ENCODE measurements at regions not wholly inside any gene's neighbourhood (a gene's known extent, or its start where the extent isn't known, plus 50 kb on each side); places are given as distances from the start of the nearest gene placed in this dataset.
"Not testable (repeated sequence)": the region's sequence is repeated elsewhere in the genome, so short reads cannot be mapped to it uniquely, and the experiment has no call there.

DNA sequence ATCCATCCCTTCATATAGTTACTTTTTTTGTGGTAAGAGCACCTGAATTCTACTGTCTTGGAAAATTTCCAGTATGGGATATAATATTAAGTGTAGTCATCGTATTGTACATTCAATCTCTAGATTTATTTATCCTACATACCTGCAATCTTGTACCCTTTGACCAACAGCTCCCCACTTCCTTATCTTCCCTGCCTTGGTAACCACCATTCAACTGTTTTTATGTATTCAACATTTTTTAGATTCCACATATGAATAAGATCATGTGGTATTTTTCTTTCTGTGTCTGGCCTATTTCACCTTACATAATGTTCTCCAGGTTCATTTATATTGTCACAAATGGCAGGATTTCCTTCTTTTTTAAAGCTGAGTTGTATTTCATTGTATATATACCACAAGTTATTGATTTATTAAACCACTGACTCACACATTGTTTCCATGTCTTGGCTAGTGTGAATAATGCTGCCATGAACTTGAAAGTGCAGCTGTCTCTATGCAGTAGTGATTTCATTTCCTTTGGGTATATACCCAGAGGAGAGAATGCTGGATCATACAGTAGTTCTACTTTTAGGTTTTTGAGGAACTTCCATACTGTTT, 572.5 kb downstream of the MAGEB5 start:
- no peaks in the 10 kb centered on the region for H3K27me3 ChIP-seq (ENCODE audit: insufficient read depth, low read length)
- no peak overlapping the region for H2AFZ ChIP-seq (ENCODE audit: low read depth, low read length)

DNA sequence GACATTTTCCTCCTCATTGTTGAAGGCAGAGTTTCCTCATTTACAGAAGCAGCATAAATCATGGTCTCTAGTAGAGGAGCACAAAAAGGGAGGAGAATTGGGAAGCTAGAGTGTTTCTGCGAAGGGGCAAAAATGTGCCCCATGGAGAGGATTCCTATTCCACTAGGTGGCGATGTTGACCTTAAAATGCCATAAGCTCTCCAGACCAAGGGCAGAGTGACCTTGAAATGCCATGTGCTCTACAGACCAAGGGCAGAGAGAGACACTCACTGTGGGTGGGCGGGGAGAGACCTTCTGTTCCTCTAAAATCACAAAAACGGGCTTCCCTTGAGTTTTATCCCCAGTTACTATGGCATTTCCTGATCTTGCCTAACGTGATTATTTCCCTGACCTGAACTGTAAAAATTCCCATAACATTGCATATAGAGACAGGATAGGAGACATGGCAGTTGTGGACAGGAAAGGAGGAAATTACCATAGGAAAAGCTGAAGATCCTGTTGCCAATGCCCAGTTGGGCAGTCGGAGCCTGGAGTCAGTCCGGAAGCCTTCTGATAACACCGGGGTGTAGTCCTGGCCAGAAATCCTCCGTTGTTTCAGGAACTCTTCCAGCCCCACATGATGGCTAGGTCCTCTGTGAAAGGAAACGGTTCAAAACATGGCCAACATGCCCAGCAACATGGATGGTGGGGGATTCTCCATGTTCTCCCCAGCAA, 567.7 kb downstream of the MAGEB5 start:
- no peaks in the 10 kb centered on the region for H3K27me3 ChIP-seq (ENCODE audit: insufficient read depth, low read length)
- no peak overlapping the region for H3K4me3 ChIP-seq (ENCODE audit: low read length)
- no peaks in the 10 kb centered on the region for H3K36me3 ChIP-seq (ENCODE audit: insufficient read depth, low read length)
- no peaks in the 10 kb centered on the region for H3K4me1 ChIP-seq (ENCODE audit: insufficient read depth, low read length)
- H3K9me3 ChIP-seq (ENCODE audit: low read length), result no peaks in the 10 kb centered on the region
- H2AFZ ChIP-seq (ENCODE audit: low read depth, low read length), result no peak overlapping the region

More for the DNA sequence above, 572.5 kb downstream of the MAGEB5 start:
- Histone ChIP-seq H3K4me3 (ENCODE audit: low read length) (no peak overlapping the region), H3K9me3 (ENCODE audit: low read length) (no peaks in the 10 kb centered on the region), H3K4me1 (ENCODE audit: insufficient read depth, low read length) (no peaks in the 10 kb centered on the region), H3K36me3 (ENCODE audit: insufficient read depth, low read length) (no peaks in the 10 kb centered on the region)

DNA sequence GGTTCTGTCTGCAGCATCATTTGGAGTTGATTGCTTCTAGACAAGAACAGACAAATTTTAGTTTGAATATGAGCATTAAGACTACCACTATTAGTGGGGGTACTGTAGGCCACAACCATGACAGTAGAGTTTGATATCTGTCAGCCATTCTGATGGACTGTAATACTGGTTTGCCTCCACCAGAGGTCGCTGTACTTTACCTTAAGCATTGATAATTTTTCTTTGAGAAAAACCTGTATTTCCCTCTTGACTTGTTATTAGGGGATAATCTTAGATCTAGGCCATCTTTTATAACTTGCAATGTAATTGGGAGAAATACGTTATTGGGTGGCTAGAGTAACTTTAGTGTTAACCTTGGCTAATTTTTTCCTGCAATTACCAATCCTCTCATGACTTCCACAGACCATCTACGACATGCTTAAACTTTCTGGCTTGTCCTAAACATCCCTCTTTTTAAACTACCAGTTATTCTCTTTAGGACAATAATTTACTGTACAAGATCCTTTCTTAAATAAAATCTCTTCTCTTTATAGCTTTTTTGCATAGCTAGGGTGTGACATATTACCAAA, 562.4 kb downstream of the MAGEB5 start:
- H3K9me3 ChIP-seq (ENCODE audit: low read length), result peaks cover 3% of the 10 kb centered on the region

DNA sequence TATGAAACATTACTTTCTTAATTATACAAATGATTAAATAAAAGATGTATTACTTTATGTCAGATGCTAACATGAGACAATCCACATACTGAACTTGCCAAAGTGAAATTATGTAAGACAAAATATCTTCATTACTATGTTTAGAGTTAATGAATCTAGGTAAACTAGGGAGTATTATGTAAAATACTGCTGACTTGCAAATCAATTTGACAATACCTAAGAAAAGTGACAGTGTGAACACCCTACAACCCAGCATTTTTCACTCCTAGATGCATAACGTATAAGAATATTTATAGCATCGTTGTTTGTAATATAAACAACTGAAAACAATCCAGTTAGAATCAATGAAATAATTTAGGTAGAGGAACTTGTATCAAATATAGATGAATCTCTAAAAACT, 546.3 kb downstream of the MAGEB5 start:
- no peaks in the 10 kb centered on the region for H3K4me1 ChIP-seq (ENCODE audit: insufficient read depth, low read length)

More for the DNA sequence above, 562.4 kb downstream of the MAGEB5 start:
- H3K36me3 ChIP-seq (ENCODE audit: insufficient read depth, low read length), result no peaks in the 10 kb centered on the region
- no peak overlapping the region for H2AFZ ChIP-seq (ENCODE audit: low read depth, low read length)
- H3K4me1 ChIP-seq (ENCODE audit: insufficient read depth, low read length), result no peaks in the 10 kb centered on the region
- no peak overlapping the region for H3K4me3 ChIP-seq (ENCODE audit: low read length)
- H3K27me3 ChIP-seq (ENCODE audit: insufficient read depth, low read length), result no peaks in the 10 kb centered on the region

DNA sequence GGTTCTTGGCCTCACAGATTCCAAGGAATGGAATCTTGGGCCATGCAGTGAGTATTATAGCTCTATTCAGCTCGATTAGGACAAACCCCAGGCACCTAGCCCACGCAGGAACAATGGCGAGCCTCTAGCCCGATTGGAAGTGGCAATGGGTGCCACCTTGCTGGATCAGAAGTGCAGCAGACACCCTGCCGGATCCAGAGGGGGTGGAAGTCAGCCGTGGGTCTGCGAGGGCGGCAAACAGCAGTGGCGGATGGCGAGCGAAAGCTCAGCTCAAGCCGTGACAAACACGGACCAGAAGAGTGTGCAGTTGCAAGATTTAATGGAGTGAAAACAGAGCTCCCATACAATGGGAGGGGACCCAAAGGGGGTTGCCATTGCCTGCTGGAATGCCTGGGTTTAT, 539.8 kb downstream of the MAGEB5 start:
- not testable (repeated sequence) for H3K27me3 ChIP-seq (ENCODE audit: insufficient read depth, low read length); H3K4me3 ChIP-seq (ENCODE audit: low read length); H3K9me3 ChIP-seq (ENCODE audit: low read length); H2AFZ ChIP-seq (ENCODE audit: low read depth, low read length); H3K36me3 ChIP-seq (ENCODE audit: insufficient read depth, low read length); H3K4me1 ChIP-seq (ENCODE audit: insufficient read depth, low read length)

More for the DNA sequence above, 546.3 kb downstream of the MAGEB5 start:
- Histone ChIP-seq H3K9me3 (ENCODE audit: low read length) (no peaks in the 10 kb centered on the region), H2AFZ (ENCODE audit: low read depth, low read length) (no peak overlapping the region), H3K4me3 (ENCODE audit: low read length) (no peak overlapping the region), H3K27me3 (ENCODE audit: insufficient read depth, low read length) (no peaks in the 10 kb centered on the region), H3K36me3 (ENCODE audit: insufficient read depth, low read length) (no peaks in the 10 kb centered on the region)

DNA sequence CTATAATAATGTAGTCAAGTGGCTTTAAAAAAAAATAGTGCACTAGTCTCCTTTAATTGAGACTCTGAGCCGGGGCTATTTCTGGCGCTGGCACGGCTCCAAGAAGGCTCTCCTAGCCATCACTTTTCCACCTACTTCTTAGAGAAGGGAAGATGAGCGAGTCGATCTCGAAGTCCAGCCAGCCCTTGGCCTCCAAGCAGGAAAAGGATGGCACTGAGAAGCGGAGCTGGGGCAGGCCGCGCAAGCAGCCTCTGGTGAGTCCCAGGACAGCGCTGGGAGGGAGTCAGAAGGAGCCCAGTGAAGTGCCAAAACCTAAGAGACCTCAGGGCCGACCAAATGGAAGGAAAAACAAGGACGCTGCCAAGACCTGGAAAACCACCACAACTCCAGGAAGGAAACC, 531.9 kb downstream of the MAGEB5 start:
- H3K27me3 ChIP-seq (ENCODE audit: insufficient read depth, low read length), result no peaks in the 10 kb centered on the region
- no peaks in the 10 kb centered on the region for H3K9me3 ChIP-seq (ENCODE audit: low read length)
- no peaks in the 10 kb centered on the region for H3K36me3 ChIP-seq (ENCODE audit: insufficient read depth, low read length)
- no peak overlapping the region for H2AFZ ChIP-seq (ENCODE audit: low read depth, low read length)
- H3K4me3 ChIP-seq (ENCODE audit: low read length), result no peak overlapping the region
- H3K4me1 ChIP-seq (ENCODE audit: insufficient read depth, low read length), result no peaks in the 10 kb centered on the region

DNA sequence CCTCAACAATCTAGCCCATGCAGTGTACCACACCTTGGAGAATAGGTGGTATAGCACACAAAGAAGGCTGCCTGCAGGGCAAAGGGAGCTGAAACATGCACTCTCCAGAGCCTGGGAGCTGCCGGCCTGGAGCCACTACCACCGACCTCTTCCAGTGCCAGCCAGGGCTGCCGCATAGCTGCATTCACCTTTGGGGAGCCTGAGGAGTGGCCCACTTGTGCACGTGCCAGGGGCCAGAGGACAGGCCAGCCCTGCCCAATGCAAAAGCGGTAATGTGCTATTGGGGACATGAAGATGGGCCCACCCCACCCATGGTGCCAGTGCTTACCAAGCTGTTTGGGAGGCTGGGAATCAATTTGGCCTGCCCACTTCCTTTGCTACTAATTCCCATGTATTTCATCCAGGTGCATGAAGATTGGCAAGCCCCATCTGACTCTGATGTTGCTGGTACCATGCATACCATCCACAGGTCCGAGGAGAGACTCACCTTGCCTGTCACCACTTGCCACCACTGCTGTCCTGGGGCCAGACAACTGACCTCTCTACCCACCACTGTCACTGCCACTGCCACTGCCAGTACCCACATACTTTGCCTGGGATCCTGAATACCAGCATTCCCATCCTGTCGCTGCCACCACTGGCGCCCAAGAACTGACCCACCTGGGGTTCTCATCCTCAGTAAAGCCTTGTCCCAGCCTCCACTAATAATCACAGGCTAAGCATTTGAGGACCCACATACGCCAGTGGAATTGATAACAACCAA, 506.9 kb downstream of the MAGEB5 start:
- Histone ChIP-seq H3K27me3 (ENCODE audit: insufficient read depth, low read length) (no peaks in the 10 kb centered on the region), H3K4me3 (ENCODE audit: low read length) (no peak overlapping the region), H3K9me3 (ENCODE audit: low read length) (no peaks in the 10 kb centered on the region), H2AFZ (ENCODE audit: low read depth, low read length) (no peak overlapping the region), H3K4me1 (ENCODE audit: insufficient read depth, low read length) (no peaks in the 10 kb centered on the region), H3K36me3 (ENCODE audit: insufficient read depth, low read length) (no peaks in the 10 kb centered on the region)

DNA sequence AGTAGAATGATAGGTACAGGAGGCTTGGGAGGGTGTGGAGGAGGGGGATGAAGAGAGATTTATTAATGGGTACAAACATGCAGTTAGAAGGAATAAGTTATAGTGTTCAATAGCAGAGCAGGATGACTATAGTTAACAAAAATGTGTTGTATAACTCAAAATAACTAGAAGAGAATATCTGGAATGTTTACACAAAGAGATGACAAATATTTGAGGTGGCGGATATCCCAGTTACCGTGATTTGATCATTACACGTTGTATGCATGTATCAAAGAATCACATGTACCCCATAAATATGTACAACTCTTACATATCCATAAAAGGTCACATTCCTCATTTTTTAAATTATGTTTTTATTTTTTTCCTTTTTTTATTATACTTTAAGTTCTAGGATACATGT, 456.6 kb downstream of the MAGEB5 start:
- Histone ChIP-seq H3K36me3 (ENCODE audit: insufficient read depth, low read length) (no peaks in the 10 kb centered on the region), H2AFZ (ENCODE audit: low read depth, low read length) (no peak overlapping the region), H3K9me3 (ENCODE audit: low read length) (no peaks in the 10 kb centered on the region), H3K4me3 (ENCODE audit: low read length) (no peak overlapping the region), H3K4me1 (ENCODE audit: insufficient read depth, low read length) (no peaks in the 10 kb centered on the region), H3K27me3 (ENCODE audit: insufficient read depth, low read length) (no peaks in the 10 kb centered on the region)

DNA sequence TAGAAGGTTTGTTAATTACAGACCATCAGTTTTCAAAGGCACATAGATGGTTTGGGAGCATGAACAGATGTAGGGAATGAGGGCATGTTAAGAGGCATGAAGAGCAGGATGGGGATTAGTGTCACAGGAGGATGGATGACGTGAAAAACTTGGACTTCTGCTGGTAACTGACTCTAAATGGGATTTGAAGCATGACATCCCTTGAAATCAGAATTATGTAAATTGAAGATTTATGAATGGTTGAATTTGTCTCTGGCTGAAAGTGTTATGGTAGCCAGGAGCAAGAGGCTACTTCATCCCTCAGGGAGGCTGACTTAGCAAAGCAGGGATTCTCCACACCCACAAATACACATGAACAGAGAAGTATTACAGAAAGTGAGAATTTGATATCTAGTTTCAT, 454.6 kb downstream of the MAGEB5 start:
- no peaks in the 10 kb centered on the region for H3K27me3 ChIP-seq (ENCODE audit: insufficient read depth, low read length)
- no peak overlapping the region for H2AFZ ChIP-seq (ENCODE audit: low read depth, low read length)
- no peaks in the 10 kb centered on the region for H3K36me3 ChIP-seq (ENCODE audit: insufficient read depth, low read length)
- H3K9me3 ChIP-seq (ENCODE audit: low read length), result no peaks in the 10 kb centered on the region
- no peaks in the 10 kb centered on the region for H3K4me1 ChIP-seq (ENCODE audit: insufficient read depth, low read length)
- no peak overlapping the region for H3K4me3 ChIP-seq (ENCODE audit: low read length)

DNA sequence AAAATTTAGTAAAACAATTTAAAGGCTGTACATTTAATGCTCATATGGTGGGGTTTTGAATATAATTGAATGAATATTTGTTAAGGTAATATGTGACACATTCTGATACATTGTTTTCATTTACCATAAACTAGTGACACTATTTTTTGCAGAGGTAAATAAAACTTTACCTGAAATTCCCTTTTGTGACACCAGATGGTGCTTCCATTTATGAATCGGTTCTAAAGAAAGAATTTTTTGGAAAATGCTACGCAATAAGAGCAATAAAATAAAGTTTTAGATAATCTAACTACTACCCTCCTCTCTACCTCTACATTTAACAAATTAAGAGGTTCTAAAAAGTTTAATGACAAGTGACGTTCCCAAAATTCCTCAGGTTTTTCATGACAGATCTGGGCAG, 448.9 kb downstream of the MAGEB5 start:
- no peak overlapping the region for H3K4me3 ChIP-seq (ENCODE audit: low read length)
- no peaks in the 10 kb centered on the region for H3K9me3 ChIP-seq (ENCODE audit: low read length)

DNA sequence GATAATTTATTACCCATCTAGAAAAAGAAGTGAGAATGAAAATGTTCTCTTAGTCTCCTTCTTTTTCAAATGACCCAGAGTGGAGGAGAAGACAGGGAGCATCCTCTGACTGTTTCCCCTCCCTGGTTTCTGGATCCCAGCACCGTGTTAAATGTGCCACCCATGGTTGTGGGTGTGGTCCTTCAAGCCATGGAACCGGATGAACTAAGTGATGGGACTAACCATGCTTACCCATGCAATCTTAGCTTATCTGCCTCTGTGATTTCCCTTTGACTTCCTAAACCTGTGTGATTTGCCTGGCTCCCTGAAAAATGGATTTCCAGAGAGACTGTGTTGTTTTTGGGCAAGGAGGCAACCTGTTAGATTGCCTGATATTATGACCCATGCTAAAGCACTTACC, 437.1 kb downstream of the MAGEB5 start:
- no peaks in the 10 kb centered on the region for H3K27me3 ChIP-seq (ENCODE audit: insufficient read depth, low read length)
- H3K9me3 ChIP-seq (ENCODE audit: low read length), result peaks cover 4% of the 10 kb centered on the region
- H3K36me3 ChIP-seq (ENCODE audit: insufficient read depth, low read length), result no peaks in the 10 kb centered on the region
- H2AFZ ChIP-seq (ENCODE audit: low read depth, low read length), result no peak overlapping the region
- H3K4me3 ChIP-seq (ENCODE audit: low read length), result no peak overlapping the region
- H3K4me1 ChIP-seq (ENCODE audit: insufficient read depth, low read length), result no peaks in the 10 kb centered on the region

More for the DNA sequence above, 448.9 kb downstream of the MAGEB5 start:
- no peak overlapping the region for H2AFZ ChIP-seq (ENCODE audit: low read depth, low read length)
- H3K4me1 ChIP-seq (ENCODE audit: insufficient read depth, low read length), result no peaks in the 10 kb centered on the region
- no peaks in the 10 kb centered on the region for H3K27me3 ChIP-seq (ENCODE audit: insufficient read depth, low read length)
- no peaks in the 10 kb centered on the region for H3K36me3 ChIP-seq (ENCODE audit: insufficient read depth, low read length)

DNA sequence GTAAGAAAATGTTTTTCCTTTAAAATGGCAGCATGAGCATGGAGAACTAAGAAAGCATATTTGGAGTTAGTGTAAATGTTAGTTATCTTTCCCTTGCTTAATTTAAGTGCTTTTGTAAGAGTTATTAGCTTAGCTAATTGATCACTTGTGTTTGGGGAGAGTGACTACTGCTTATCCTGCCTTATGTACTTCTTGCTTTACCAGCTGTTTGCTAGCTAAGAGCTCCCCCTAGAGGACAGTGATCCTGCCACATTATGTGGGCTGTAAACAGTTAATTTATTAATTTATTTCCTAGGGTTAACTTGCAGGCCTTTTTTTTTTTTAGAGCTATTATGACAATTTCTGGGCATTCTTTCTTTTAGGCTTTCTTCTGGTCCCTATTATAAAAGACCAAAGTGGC, 435.8 kb downstream of the MAGEB5 start:
- Histone ChIP-seq H2AFZ (ENCODE audit: low read depth, low read length) (no peak overlapping the region), H3K27me3 (ENCODE audit: insufficient read depth, low read length) (no peaks in the 10 kb centered on the region), H3K4me1 (ENCODE audit: insufficient read depth, low read length) (no peaks in the 10 kb centered on the region), H3K36me3 (ENCODE audit: insufficient read depth, low read length) (no peaks in the 10 kb centered on the region), H3K9me3 (ENCODE audit: low read length) (peaks cover 4% of the 10 kb centered on the region), H3K4me3 (ENCODE audit: low read length) (no peak overlapping the region)

DNA sequence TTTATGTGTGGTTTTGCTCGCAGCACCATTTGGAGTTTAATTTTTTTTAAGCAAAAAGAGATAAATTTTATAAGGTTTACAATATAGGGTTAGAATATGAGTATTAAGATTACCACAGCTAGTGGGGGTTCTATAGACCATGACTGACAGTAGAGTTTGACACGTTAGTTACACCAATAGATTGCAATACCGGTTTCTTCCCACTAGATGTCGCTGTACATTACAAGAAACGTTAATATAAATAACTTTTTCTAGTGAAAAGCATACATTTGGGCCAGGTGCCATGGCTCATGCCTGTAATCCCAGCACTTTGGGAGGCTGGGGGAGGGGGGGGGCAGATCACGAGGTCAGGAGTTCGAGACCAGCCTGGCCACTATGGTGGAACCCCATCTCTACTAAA, 433.6 kb downstream of the MAGEB5 start:
- no peaks in the 10 kb centered on the region for H3K36me3 ChIP-seq (ENCODE audit: insufficient read depth, low read length)
- H2AFZ ChIP-seq (ENCODE audit: low read depth, low read length), result no peak overlapping the region
- H3K4me1 ChIP-seq (ENCODE audit: insufficient read depth, low read length), result no peaks in the 10 kb centered on the region
- no peak overlapping the region for H3K4me3 ChIP-seq (ENCODE audit: low read length)
- no peaks in the 10 kb centered on the region for H3K27me3 ChIP-seq (ENCODE audit: insufficient read depth, low read length)
- peaks cover 4% of the 10 kb centered on the region for H3K9me3 ChIP-seq (ENCODE audit: low read length)

Measured in neuron (in vitro differentiated cells).